Fibroblast of gingiva (primary cell): ENCODE measurements at regions not wholly inside any gene's neighbourhood (a gene's known extent, or its start where the extent isn't known, plus 50 kb on each side); places are given as distances from the start of the nearest gene placed in this dataset.

Experiments
- DNase-seq: peaks from one replicate; pipeline ENCODE4 v3.0.0-alpha.2; 2011; ENCODE audit warnings: low read depth

GRCh38 chr1:11338284-11338924 lies 65.4 kb downstream of the UBIAD1 start:
- DNase-seq: no peak

GRCh38 chr1:11339346-11340232 lies 66.6 kb downstream of the UBIAD1 start:
- no peak for DNase-seq

DNA sequence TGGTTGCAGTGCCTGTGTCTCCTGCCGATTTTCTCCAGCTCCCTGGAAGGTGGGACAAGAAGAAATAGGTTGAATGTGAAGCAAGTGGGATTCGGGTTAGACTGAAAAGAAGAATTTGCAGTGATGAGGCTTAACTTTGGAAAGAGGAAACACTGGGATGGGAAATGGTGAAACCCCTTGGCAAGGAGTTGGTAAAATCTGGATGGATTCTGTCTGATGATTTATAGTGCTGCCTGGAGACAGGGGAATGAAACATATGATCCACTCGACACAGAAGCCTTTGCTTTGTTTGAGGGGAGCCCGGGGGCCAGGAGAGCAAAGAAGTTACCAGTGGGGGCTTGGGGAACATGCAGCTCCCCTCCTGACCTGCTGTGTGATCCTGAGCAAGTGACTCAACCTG lies 67.2 kb downstream of the UBIAD1 start:
- no peak for DNase-seq

DNA sequence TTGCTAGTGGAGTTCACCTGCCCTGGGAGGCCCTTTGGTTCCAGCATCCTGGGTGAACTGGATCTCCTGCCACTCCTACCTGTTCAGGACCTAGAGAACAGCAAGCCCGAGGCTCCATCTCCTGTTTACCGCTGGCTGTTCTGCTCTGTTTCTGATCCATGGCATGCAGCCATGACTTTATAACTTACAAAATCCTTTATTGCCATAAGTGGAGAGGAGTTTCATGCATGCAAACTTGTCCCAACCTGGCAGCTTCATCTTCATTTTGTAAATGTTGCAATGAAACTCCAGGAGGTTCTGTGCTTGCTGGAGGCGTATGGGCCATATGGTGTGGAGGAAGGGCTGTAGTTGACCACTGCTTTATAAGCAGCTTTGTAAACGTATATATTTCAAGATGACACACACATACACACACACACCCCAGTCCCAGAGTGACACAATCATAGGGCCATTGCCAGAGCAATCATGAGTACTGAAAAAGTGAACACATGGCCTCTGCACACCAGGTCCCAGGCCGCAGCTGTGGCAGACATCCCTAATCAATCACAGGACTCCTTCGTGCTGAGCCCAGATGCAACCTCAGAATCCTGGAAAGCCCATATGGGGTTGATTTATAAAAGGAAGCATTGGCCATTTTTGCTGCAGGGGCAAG lies 69.0 kb downstream of the UBIAD1 start:
- DNase-seq: peak; percentile 66

DNA sequence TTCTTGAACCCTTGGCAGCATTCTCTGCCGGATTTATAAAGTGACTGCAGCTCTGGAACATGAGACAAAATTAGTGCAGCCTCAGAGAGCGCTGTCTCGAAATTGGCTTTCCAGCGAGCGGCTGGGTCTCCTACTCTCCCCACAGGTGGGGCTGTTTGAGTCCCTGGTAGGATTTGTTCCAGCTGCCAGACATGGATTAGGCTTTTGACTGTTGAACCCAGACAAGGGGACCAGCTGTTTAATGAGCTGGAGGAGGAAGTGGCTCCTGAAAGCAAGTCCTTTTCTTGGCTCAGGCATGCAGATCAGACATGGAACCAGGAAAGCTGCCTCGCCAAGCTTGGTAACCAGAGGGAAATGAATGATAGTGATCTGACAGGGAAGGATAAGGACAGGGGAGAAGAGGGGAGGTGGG lies 69.6 kb downstream of the UBIAD1 start:
- no peak for DNase-seq

- no peak for DNase-seq
These were observed 73.1 kb downstream of the UBIAD1 start for GRCh38 chr1:11345971-11346715.

- no peak for DNase-seq
These were observed 77.3 kb downstream of the UBIAD1 start for GRCh38 chr1:11350265-11350664.

DNA sequence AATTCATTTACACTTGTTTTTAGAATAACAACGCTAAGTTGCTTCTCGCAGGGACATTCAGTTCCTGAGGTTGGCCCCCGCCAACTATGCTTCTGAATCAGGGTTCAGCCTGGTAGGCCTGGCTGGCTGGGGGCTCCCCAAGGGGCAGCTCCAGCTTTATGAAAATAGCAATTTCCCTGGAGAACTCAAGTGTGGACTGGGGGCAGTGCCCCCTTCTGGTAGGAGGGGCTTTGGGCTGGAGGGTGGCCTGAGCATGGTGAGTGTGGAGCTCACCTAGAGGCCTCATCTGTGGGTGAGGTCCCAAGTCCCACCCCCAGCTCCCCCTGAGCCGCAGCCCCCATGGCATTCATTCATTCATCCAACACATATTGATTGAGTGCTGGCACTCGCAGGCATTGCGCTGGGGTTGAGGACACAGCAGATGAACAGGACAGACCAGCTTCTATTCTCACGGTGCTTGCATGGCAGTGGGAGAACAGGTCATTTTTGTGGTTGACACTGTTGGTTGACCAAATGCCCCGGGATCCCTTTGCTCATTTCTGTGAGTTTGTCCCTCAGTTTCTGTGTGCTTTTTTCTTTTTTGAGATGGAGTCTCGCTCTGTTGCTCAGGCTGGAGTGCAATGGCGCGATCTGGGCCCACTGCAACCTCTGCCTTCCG lies 79.2 kb downstream of the UBIAD1 start:
- DNase-seq: no peak

DNA sequence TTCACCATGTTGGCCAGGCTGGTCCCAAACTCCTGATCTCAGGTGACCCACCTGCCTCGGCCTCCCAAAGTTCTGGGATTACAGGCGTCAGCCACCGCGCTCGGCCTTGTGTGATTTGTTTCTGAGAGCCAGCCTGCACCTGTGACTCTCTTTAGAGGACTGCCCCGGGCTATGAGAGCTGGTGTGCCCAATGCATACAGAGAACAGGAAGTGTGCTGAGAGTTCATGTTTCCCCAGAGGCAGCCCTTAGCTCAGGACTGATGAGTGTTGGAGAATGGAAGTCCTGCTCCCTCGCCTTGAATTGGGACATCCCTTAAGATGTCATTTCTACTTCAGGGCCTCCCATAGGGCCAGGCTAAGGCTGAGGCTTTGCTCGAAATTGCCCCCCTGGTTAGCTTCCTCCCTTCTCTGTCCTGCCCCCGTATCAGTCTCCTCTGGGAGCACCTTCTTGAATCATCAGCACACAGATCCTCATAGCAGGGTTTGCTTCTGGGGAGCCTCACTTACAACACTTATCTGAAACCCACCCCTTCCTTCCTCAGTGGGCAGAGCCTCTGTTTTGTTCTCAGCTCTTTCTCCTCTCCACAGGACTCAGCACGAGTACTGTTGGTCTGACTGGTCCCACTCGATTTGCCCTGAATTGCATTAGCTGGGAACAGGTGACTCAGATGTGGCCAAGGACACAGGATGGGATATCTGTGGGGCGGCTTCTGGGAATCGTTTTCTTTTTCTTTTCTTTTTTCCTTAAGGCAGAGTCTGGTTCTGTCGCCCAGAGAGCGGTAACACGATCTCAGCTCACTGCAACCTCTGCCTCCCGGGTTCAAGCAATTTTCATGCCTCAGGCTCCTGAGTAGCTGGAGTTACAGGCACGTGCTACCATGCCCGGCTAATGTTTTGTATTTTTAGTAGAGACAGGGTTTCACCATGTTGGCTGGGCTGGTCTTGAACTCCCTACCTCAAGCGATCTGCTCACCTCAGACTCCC lies 80.1 kb downstream of the UBIAD1 start:
- DNase-seq: no peak

GRCh38 chr1:11354893-11355553 lies 82.0 kb downstream of the UBIAD1 start:
- no peak for DNase-seq

DNA sequence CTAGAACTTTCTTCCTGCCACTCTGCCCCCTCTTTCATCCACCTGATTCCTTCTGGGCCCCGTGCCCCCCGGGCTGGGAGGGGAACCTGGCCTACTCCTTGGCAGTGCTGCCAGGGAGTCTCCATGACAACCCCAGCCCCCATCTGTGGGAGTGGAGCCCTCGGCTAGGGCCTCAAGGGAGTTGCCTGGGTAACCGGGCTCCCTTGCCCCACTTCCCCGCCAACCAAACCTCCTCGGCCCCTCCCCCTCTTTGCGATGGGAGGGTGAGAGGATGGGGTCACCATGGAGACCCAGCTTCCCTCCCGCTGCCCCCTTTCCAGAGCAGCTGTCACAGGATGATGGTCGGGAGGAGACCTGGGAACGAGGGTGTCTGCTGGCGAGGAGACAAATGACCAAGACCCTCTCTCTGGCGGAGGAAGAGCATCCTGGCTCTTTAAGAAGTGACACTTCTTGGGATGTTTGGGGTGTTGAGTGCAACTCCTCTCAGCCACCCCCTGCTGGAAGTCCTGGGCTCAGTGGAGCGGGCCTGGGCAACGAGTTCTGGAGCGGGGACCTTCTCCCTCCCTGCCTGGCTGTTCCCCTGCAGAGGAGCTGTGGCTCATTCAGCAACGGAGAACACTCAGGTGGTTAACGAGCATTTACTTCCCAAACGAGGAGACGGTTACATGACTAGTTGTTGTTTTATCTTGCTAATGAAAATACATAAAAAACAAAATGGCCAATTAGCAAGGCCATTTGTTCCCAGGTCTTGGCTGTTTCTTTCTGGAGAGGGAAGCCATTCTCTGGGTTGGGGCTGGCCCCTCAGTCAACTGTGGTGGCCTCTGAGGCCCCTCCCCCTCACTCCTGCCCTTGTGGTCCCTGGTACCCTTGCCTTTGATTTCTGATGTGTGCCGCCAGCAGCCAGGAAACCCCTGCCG lies 82.8 kb downstream of the UBIAD1 start:
- DNase-seq: no peak

- DNase-seq: no peak
These were observed 84.3 kb downstream of the UBIAD1 start for GRCh38 chr1:11357276-11357675.

- DNase-seq: no peak
These were observed 86.0 kb downstream of the UBIAD1 start for GRCh38 chr1:11358984-11359383.

DNA sequence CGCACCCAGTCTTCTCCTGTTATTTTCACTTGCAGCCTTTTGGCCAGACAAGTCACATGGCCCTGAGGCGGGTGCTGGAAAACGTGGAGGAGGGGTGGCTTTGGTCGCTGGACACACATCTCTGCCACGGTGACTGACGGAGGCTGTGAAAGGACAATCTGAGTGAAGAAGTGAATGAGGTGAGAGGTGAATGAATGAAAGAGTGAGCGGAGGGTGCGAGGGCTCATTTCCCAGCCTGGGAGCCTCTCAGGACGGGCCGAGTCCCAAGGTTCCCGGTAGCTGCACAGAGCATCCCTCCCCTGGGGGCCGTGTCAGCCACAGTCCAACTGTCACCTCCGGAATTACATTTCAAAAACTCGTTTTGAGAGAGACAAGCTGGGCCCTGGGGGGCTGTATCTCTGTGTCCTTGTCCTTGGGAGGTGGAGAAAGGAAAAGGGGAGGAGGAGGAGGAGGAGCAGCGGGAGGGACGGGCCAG lies 89.6 kb downstream of the UBIAD1 start:
- DNase-seq: no peak

- no peak for DNase-seq
These were observed 91.2 kb downstream of the UBIAD1 start for GRCh38 chr1:11364170-11364569.

GRCh38 chr1:11365744-11366387 lies 92.9 kb downstream of the UBIAD1 start:
- DNase-seq: no peak

- DNase-seq: no peak
These were observed 100.3 kb downstream of the UBIAD1 start for GRCh38 chr1:11373029-11373894.
